GM12873 (cell line): ENCODE measurements at regions not wholly inside any gene's neighbourhood (a gene's known extent, or its start where the extent isn't known, plus 50 kb on each side); places are given as distances from the start of the nearest gene placed in this dataset.

Source experiments
- CTCF ChIP-seq: IDR thresholded peaks from 2 replicates; pipeline ENCODE4 v1.5.1; 2012; ENCODE audit warnings: low read depth, mild to moderate bottlenecking, moderate library complexity, low read length, control low read depth; ENCODE audit not compliant: insufficient read depth; ENCODE audit errors: missing control alignments

GRCh38 chr20:53722515-53723036, 128.9 kb upstream of the ZNF217 start:
- TF ChIP-seq CTCF, result no peak

GRCh38 chr20:53718142-53719021, 124.7 kb upstream of the ZNF217 start:
- no peak for TF ChIP-seq CTCF

DNA sequence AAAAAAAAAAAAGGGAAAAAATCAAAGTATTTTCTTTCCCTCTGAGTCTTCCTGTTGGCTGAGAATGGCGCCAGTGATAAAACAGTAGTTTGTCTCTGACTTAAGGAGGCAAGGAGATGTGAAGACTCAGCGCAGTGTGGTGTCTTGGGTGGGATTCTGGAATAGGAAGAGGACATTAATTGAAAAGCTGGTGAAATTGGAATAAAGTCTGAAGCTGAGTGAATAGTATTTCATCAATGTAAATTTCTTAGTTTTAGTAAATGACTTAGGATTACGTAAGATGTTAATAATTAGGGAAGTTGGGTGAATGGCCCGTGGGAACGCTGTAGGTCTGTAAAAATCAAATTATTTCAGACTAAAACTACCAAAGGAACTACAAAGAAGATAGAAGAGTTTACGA, 122.8 kb upstream of the ZNF217 start:
- no peak for TF ChIP-seq CTCF

DNA sequence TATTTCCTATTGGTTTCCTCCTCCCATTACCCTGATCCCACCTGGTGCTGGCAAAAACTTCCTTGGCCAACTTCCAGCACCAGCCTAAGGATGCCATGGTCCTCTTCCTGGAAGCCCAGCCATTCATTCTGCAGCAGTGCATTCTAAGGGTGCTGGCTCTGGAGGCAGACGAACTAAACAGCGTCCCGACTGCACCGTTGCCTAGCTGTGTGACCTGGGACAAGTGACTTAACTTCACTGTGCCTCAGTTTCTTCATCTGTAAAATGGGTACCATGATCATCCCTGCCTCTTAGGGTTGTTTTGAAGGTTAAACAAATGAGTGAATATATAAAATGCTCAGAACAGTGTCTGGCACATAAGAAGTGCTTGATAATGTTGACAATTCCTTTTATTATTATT, 120.9 kb upstream of the ZNF217 start:
- TF ChIP-seq CTCF, result no peak

DNA sequence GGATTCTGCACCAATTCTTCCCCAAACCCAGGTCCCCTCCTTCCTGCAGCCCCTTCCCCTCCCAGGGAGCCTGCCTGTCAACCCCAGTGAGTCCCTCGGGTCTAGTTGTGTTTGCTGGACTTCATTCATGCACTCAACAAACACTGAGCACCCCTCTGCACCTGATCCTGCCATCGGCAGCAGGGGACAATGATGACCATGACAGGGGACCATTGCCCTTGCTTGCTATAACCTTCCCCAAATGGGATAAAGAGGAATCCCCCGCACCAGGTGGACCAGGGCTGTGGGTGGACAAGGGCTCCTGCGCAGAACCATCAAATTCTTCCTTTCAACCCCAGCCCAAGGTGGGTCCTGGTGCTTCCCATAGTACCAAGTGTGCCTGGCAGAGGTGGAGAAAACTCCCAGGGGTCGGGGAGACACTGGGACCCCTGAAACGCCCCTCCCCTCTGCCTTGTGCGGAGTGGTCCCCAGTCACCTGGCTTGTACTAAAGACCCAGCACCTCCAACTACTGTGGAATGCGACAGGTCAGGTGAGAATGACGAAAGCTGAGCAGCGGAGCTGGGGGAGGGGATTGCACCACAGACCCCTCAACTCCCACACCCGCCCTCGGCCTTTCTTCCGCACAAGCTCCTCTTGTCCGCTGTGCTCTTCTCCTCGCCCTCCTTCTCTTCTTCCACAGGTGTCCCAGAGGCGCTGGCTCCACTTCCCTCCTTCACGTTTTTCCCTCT, 119.9 kb upstream of the ZNF217 start:
- no peak for TF ChIP-seq CTCF

- TF ChIP-seq CTCF, result no peak
Observed at GRCh38 chr20:53712212-53712977, 118.8 kb upstream of the ZNF217 start.
